Omental fat pad (tissue), 3 donors: ENCODE measurements at regions not wholly inside any gene's neighbourhood (a gene's known extent, or its start where the extent isn't known, plus 50 kb on each side); places are given as distances from the start of the nearest gene placed in this dataset.
"Not testable (repeated sequence)": the region's sequence is repeated elsewhere in the genome, so short reads cannot be mapped to it uniquely, and the experiment has no call there.

Source experiments
- ATAC-seq: fragments of 150-250 bp; one replicate; pipeline ENCODE4 v1.9.1; 2016; ENCODE audit warnings: mild to moderate bottlenecking, moderate library complexity; ENCODE audit not compliant: low FRiP score
- DNase-seq: peaks from one replicate; pipeline ENCODE4 v3.0.0-alpha.2; 2019; ENCODE audit warnings: low spot score
- TF ChIP-seq, protein P1 (sequence below), 3 donors: fragments of 450-650 bp; IDR thresholded peaks; one replicate each; pipeline ENCODE4 v1.5.1; 2016 to 2017; ENCODE audit warnings: antibody characterized with exemption in 3 of 3, mild to moderate bottlenecking in 3 of 3, moderate library complexity in 2 of 3

DNA sequence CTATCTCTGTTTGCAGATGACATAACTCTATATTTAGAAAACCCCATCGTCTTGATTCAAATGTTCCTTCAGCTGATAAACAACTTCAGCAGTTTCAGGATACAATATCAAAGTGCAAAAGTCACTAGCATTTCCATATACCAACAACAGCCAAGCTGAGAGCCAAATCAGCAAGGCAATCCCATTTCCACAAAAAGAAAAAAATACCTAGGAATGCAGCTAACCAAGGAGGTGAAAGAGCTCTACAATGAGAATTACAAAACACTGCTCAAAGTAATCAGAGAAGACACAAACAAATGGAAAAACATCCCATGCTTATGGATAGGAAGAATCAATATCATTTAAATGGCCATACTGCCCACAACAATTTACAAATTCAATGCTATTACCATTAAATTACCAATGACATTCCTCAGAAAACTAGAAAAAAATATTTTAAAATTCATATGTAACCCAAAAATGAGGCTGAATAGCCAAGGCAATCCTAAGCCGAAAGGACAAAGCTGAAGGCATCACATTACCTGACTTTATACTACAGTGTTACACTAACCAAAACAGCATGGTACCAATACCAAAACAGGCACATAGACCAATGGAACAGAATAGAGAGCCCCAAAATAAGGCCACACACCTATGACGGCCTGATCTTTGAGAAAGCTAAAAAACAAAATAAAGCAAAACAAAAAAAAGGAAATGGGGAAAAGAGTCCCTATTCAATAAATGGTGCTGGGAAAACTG is 901.7 kb downstream of the LRFN5 start:
- ATAC-seq = no peak

DNA sequence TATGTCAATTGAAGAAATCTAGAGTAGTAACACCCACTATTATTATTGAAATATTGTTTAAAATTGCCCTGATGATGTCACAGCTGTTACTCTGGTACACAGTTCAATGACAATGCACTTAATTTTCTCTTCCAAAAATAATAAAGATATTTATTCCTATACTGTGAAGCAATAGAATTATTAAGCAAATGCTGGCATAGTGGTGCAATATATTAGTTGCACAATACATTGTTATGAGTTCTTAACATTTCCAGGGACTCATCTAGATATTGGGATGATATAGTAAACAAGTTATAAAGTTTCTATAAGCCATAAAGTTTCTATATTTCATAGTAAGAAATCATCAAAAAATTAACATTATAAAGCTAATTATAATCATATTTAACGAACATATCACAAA is 897.8 kb downstream of the LRFN5 start:
- DNase-seq (no peak), ATAC-seq (no peak)
- TF ChIP-seq, protein P1, sequence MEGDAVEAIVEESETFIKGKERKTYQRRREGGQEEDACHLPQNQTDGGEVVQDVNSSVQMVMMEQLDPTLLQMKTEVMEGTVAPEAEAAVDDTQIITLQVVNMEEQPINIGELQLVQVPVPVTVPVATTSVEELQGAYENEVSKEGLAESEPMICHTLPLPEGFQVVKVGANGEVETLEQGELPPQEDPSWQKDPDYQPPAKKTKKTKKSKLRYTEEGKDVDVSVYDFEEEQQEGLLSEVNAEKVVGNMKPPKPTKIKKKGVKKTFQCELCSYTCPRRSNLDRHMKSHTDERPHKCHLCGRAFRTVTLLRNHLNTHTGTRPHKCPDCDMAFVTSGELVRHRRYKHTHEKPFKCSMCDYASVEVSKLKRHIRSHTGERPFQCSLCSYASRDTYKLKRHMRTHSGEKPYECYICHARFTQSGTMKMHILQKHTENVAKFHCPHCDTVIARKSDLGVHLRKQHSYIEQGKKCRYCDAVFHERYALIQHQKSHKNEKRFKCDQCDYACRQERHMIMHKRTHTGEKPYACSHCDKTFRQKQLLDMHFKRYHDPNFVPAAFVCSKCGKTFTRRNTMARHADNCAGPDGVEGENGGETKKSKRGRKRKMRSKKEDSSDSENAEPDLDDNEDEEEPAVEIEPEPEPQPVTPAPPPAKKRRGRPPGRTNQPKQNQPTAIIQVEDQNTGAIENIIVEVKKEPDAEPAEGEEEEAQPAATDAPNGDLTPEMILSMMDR (IDR thresholded peaks at IDR 0.05) = no peak

More for the DNA sequence above, 901.7 kb downstream of the LRFN5 start:
- TF ChIP-seq, protein P1 (IDR thresholded peaks at IDR 0.05) = no peak
- DNase-seq = no peak

DNA sequence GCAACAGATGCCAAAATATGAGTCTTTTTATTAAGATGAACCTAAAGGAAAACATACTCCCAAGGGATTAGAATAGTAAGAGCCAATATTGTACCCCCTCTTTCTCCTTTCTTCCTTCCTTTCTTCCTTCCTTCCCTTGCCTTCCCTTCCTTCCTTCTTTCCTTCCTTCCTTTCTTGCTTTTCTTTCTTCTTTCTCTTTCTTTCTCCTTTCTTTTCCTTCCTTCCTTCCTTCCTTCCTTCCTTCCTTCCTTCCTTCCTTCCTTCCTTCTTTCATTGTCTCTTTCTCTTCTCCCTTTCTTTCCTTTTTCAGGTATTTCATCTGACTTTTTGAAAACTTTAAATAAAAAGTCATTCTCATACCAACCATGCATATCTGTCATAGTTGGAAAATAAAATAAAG is 892.5 kb downstream of the LRFN5 start:
- no peak for ATAC-seq
- TF ChIP-seq, protein P1 (IDR thresholded peaks at IDR 0.05) = no peak

DNA sequence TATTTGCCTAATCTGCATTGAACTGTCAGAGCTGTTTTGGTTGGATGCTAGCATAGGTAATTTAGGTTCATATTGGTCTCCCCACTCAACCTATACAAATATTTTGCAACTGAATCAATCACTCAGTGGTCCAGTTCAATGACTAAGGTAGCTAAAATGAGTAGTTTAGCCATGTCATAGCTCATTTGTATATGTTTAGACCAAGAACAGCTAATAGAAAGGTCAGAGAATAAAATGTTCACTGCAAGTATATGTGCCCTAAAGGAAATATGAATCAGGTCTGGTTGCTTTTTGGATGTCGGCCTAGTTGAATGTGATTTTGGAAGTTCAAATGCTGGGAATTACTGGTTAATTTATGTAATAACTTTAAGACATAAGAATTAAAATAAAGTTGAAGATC is 883.9 kb downstream of the LRFN5 start:
- ATAC-seq (no peak), DNase-seq (no peak)
- TF ChIP-seq, protein P1 (IDR thresholded peaks at IDR 0.05) = no peak

More for the DNA sequence above, 892.5 kb downstream of the LRFN5 start:
- DNase-seq = no peak

DNA sequence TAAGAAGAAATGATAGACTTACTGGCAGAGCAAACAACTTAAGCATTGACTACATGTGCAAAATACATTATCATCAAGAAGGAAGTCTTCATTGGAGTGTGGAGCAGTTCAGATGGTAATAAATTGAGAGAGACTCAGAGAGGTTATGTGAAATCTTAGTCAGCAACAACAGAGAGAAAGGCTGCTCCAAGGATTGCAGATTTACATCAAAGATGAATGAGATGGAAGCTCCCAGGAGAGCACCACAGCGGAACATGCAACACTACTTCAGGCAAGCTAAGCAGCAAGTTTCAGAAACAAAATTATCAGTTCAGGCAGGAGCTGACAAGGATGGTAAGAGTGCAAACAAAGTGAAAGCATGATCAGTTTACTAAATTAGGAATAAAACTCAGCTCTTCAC is 882.3 kb downstream of the LRFN5 start:
- TF ChIP-seq, protein P1 (IDR thresholded peaks at IDR 0.05) = no peak
- ATAC-seq (no peak), DNase-seq (no peak)

DNA sequence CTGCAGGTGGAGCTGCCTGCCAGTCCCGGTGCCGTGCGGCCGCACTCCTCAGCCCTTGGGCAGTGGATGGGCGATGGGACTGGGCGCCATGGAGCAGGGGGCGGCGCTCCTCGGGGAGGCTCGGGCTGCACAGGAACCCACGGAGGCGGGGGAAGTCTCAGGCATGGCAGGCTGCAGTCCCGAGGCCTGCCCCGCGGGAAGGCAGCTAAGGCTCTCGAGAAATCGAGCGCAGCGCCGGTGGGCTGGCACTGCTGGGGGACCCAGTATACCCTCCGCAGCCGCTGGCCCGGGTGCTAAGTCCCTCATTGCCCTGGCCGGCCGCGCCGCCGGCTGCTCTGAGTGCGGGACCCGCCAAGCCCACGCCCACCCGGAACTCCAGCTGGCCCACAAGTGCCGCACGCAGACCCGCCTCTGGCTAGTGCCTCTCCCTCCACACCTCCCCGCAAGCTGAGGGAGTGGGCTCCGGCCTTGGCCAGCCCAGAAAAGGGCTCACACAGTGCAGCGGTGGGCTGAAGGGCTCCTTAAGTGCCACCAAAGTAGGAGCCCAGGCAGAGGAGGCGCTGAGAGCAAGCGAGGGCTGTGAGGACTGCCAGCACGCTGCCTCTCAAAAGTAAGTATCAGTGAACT is 875.8 kb downstream of the LRFN5 start:
- ATAC-seq, DNase-seq: not testable (repeated sequence)

DNA sequence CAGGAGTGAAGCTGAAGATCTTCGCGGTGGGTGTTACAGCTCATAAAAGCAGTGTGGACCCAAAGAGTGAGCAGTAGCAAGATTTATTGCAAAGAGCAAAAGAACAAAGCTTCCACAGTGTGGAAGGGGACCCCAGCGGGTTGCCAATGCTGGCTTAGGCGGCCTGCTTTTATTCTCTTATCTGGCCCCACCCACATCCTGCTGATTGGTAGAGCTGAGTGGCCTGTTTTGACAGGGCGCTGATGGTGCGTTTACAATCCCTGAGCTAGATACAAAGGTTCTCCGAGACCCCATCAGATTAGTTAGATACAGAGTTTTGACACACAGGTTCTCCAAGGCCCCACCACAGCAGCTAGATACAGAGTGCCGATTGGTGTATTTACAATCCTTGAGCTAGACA is 875.0 kb downstream of the LRFN5 start:
- not testable (repeated sequence) for DNase-seq, ATAC-seq

DNA sequence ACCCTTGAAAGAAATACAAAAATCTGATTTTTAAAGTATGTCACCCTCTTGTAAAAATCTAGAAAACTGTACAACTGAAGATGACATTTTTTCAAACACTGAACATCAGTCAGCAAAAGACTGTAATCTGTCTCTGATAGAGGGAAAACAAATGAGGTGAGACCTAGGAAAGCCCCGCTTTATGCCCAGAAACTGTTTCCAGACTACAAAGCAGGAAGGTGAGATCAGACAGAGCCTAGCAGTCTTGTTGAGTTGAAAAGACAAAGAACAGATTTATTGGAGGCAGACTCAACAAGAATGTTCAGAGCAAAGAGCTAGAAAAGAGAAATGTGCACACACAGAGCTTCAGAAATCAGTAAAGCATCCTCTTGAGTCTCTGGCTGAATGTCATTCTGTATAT is 873.6 kb downstream of the LRFN5 start:
- ATAC-seq = no peak
- TF ChIP-seq, protein P1 (IDR thresholded peaks at IDR 0.05) = no peak
- no peak for DNase-seq
